OCI-LY3 (cell line): ENCODE measurements at regions not wholly inside any gene's neighbourhood (a gene's known extent, or its start where the extent isn't known, plus 50 kb on each side); places are given as distances from the start of the nearest gene placed in this dataset.

Experiments
- CTCF ChIP-seq: fragments of 200-600, 300-600 bp; sonication (generic); IDR thresholded peaks from 2 replicates; pipeline ENCODE4 v1.5.1; 2014; ENCODE audit warnings: antibody characterized with exemption, low read length, low read depth
- EZH2phosphoT487 ChIP-seq: fragments of 200-600 bp; shearing (Covaris generic); IDR thresholded peaks from 2 replicates; pipeline ENCODE4 v1.6.1; 2018; ENCODE audit warnings: antibody characterized with exemption, mixed run types, low read depth

- no peak for TF ChIP-seq CTCF
- no peak for TF ChIP-seq EZH2phosphoT487
Observed at GRCh38 chr4:133424605-133425004, 275.5 kb downstream of the PCDH10 start.
